Gastrocnemius medialis (tissue), 4 donors: ENCODE measurements at regions not wholly inside any gene's neighbourhood (a gene's known extent, or its start where the extent isn't known, plus 50 kb on each side); places are given as distances from the start of the nearest gene placed in this dataset.

ENCODE experiments used
- ATAC-seq, 2 donors: fragments of 150-250 bp; one replicate each; pipeline ENCODE4 v1.9.1; 2016
- DNase-seq, 2 donors: peaks; one replicate each; pipeline ENCODE4 v3.0.0-alpha.2; 2019
- H3K27ac ChIP-seq, 4 donors: fragments of 200-600 bp; sonication (generic); 1 replicate in 1 of 4; 2 replicates in 3 of 4; pipeline ENCODE4 v1.5.1; 2016 to 2018; ENCODE audit warnings: mild to moderate bottlenecking in 2 of 4, moderate library complexity in 1 of 4
- H3K27me3 ChIP-seq, 3 donors: fragments of 200-600 bp; sonication (generic) in 2 of 3; 1 replicate in 1 of 3; 2 replicates in 2 of 3; pipeline versions ENCODE4 v1.5.1 to v1.6.0; 2016 to 2019; ENCODE audit warnings: mild to moderate bottlenecking in 1 of 3, moderate library complexity in 1 of 3
- H3K36me3 ChIP-seq, 2 donors: fragments of 200-600 bp; sonication (generic) in 1 of 2; one replicate each; pipeline ENCODE4 v1.5.1; 2017 to 2018
- H3K4me1 ChIP-seq, 2 donors: fragments of 200-600 bp; sonication (generic) in 1 of 2; one replicate each; pipeline ENCODE4 v1.5.1; 2016 to 2017; ENCODE audit warnings: mild to moderate bottlenecking in 2 of 2
- H3K4me3 ChIP-seq, 4 donors: fragments of 200-600 bp; sonication (generic) in 3 of 4; 1 replicate in 1 of 4; 2 replicates in 3 of 4; pipeline ENCODE4 v1.5.1; 2016 to 2019; ENCODE audit warnings: mild to moderate bottlenecking in 2 of 4
- H3K9me3 ChIP-seq, 3 donors: fragments of 200-600 bp; sonication (generic) in 2 of 3; 1 replicate in 1 of 3; 2 replicates in 2 of 3; pipeline ENCODE4 v1.5.1; 2016 to 2019
- CTCF ChIP-seq, 5 experiments: fragments of 450-650 bp in 3 of 5; fragments of 200-600 bp in 2 of 5; sonication (generic) in 2 of 5; IDR thresholded peaks in 4 of 5; conservative IDR thresholded peaks in 1 of 5; 1 replicate in 4 of 5; 2 replicates in 1 of 5; pipeline ENCODE4 v1.5.1; 2016 to 2019; ENCODE audit warnings: antibody characterized with exemption in 5 of 5, mild to moderate bottlenecking in 3 of 5, moderate library complexity in 3 of 5
- POLR2A ChIP-seq, 2 donors: fragments of 450-650 bp; IDR thresholded peaks; one replicate each; pipeline ENCODE4 v1.6.1; 2017; ENCODE audit warnings: antibody characterized with exemption in 2 of 2, mild to moderate bottlenecking in 2 of 2, moderate library complexity in 2 of 2
- in situ Hi-C, 4 donors: fragments of 200-750 bp; cut with MboI; loops; one replicate each; pipeline versions ENCODE4 v1.15.0 to v1.8.0; 2017; ENCODE audit warnings: low sequenced_read_pairs in 4 of 4
- intact Hi-C: fragments of 100-400 bp; cut with DNase I; formaldehyde crosslinking; loops from one replicate; pipeline ENCODE4 v1.15.1; 2023; ENCODE audit warnings: low total_unique reads

- H3K27ac ChIP-seq = no peak overlapping the region
- no peaks in the 10 kb centered on the region for H3K4me1 ChIP-seq
- no peaks in the 10 kb centered on the region for H3K27me3 ChIP-seq
- H3K4me3 ChIP-seq = no peak overlapping the region
- intact Hi-C loops (no loop called here), in situ Hi-C loops (no loop called here)
- no peaks in the 10 kb centered on the region for H3K36me3 ChIP-seq
- ATAC-seq = no peak
- no peak for TF ChIP-seq CTCF (IDR thresholded peaks at IDR 0.05 in 4 of 5, conservative IDR thresholded peaks at IDR 0.05 in 1 of 5)
- no peak for TF ChIP-seq POLR2A (IDR thresholded peaks at IDR 0.05)
- H3K9me3 ChIP-seq = no peaks in the 10 kb centered on the region
- DNase-seq = no peak
Measured at GRCh38 chr4:140213749-140214148, 59.8 kb upstream of the MAML3 start.

- Histone ChIP-seq H3K36me3 (no peaks in the 10 kb centered on the region), H3K4me3 (no peak overlapping the region), H3K4me1 (no peaks in the 10 kb centered on the region), H3K9me3 (no peaks in the 10 kb centered on the region), H3K27ac (no peak overlapping the region), H3K27me3 (no peaks in the 10 kb centered on the region)
- in situ Hi-C loops (no loop called here), intact Hi-C loops (no loop called here)
- TF ChIP-seq CTCF (IDR thresholded peaks at IDR 0.05 in 4 of 5, conservative IDR thresholded peaks at IDR 0.05 in 1 of 5) (no peak), POLR2A (IDR thresholded peaks at IDR 0.05) (no peak)
- no peak for ATAC-seq
- DNase-seq = no peak
Measured at GRCh38 chr4:140213116-140213515, 59.1 kb upstream of the MAML3 start.

GRCh38 chr4:140212646-140213045 lies 58.7 kb upstream of the MAML3 start:
- intact Hi-C loops (no loop called here), in situ Hi-C loops (no loop called here)
- Histone ChIP-seq H3K27me3 (no peaks in the 10 kb centered on the region), H3K4me1 (no peaks in the 10 kb centered on the region), H3K27ac (no peak overlapping the region), H3K4me3 (no peak overlapping the region), H3K36me3 (no peaks in the 10 kb centered on the region), H3K9me3 (no peaks in the 10 kb centered on the region)
- no peak for ATAC-seq
- no peak for DNase-seq
- TF ChIP-seq CTCF (IDR thresholded peaks at IDR 0.05 in 4 of 5, conservative IDR thresholded peaks at IDR 0.05 in 1 of 5) (no peak), POLR2A (IDR thresholded peaks at IDR 0.05) (no peak)

GRCh38 chr4:140212194-140212593 lies 58.2 kb upstream of the MAML3 start:
- ATAC-seq (no peak), DNase-seq (no peak)
- no peaks in the 10 kb centered on the region for H3K4me1 ChIP-seq
- H3K27me3 ChIP-seq = no peaks in the 10 kb centered on the region
- H3K4me3 ChIP-seq = no peak overlapping the region
- no peak for TF ChIP-seq POLR2A (IDR thresholded peaks at IDR 0.05)
- TF ChIP-seq CTCF (IDR thresholded peaks at IDR 0.05 in 4 of 5, conservative IDR thresholded peaks at IDR 0.05 in 1 of 5) = no peak
- intact Hi-C loops (no loop called here), in situ Hi-C loops (no loop called here)
- no peaks in the 10 kb centered on the region for H3K9me3 ChIP-seq
- no peaks in the 10 kb centered on the region for H3K36me3 ChIP-seq
- no peak overlapping the region for H3K27ac ChIP-seq

- in situ Hi-C loops (no loop called here), intact Hi-C loops (no loop called here)
- no peak overlapping the region for H3K27ac ChIP-seq
- no peaks in the 10 kb centered on the region for H3K9me3 ChIP-seq
- no peak for ATAC-seq
- H3K4me1 ChIP-seq = no peaks in the 10 kb centered on the region
- H3K4me3 ChIP-seq = no peak overlapping the region
- no peaks in the 10 kb centered on the region for H3K27me3 ChIP-seq
- no peaks in the 10 kb centered on the region for H3K36me3 ChIP-seq
- no peak for DNase-seq
- no peak for TF ChIP-seq POLR2A (IDR thresholded peaks at IDR 0.05)
Measured at GRCh38 chr4:140211693-140212092, 57.7 kb upstream of the MAML3 start.
